GM10248 (cell line): ENCODE measurements at regions not wholly inside any gene's neighbourhood (a gene's known extent, or its start where the extent isn't known, plus 50 kb on each side); places are given as distances from the start of the nearest gene placed in this dataset.

Source experiments
- CTCF ChIA-PET: fragments of 300-600 bp; sonication (Branson Sonifier 250); formaldehyde crosslinking; extraction: SDS; loops from one replicate; lab custom pipeline; 2021; ENCODE audit warnings: antibody characterized with exemption; lab: Yijun Ruan, JAX
- POLR2A ChIA-PET: fragments of 350-650 bp; sonication (Branson Sonifier 250); formaldehyde crosslinking; extraction: SDS; loops from one replicate; lab custom pipeline; 2020; ENCODE audit warnings: antibody characterized with exemption; lab: Yijun Ruan, JAX
- DNase-seq: peaks from one replicate; pipeline ENCODE4 v3.0.0; 2012; ENCODE audit errors: extremely low spot score
- TF ChIP-seq, protein P1 (sequence below): IDR thresholded peaks from 2 replicates; pipeline ENCODE4 v1.5.1; 2012; ENCODE audit warnings: mild to moderate bottlenecking, low read depth; ENCODE audit errors: extremely low read depth, missing control alignments, control extremely low read depth

DNA sequence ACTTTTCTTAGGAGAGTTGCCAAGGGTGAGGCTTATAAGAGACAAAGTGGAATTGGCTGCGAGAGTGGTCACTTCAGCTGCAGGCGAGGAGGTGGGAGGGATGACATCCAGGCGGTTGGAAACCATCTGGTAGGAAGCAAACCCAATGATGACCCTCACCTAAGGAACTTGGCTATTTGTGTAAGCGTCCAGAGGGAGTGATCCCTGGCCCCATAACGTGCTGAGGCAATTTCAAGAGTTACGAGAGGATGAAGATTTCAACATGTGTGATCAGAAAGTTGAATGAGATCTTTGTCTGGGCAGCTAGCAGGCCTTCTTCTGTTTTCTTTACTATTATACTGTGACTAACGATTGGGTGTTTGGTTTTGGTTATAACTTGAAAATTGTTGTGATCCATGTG, 102.7 kb upstream of the VANGL1 start:
- CTCF ChIA-PET, result no interaction called here

DNA sequence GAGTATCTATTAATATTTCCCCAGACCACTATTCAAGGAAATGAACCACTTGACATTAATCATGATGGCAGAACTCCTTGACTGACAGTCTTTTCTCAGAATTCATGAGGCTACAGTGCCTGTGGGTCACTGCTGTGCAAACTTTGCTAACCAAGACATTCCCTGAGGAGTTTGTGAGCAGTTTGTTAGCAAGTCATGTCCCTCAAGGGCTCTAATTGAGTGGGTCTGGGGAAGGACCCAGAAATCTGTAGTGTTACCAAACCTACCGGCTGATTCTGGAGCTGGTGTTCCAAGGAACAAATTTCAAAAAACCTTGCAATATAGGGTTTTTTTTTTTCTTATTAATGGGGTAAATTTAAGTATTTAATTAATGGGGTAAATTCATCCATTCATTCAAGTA, 103.2 kb upstream of the VANGL1 start:
- no peak for DNase-seq
- CTCF ChIA-PET, result no interaction called here
- TF ChIP-seq, protein P1, sequence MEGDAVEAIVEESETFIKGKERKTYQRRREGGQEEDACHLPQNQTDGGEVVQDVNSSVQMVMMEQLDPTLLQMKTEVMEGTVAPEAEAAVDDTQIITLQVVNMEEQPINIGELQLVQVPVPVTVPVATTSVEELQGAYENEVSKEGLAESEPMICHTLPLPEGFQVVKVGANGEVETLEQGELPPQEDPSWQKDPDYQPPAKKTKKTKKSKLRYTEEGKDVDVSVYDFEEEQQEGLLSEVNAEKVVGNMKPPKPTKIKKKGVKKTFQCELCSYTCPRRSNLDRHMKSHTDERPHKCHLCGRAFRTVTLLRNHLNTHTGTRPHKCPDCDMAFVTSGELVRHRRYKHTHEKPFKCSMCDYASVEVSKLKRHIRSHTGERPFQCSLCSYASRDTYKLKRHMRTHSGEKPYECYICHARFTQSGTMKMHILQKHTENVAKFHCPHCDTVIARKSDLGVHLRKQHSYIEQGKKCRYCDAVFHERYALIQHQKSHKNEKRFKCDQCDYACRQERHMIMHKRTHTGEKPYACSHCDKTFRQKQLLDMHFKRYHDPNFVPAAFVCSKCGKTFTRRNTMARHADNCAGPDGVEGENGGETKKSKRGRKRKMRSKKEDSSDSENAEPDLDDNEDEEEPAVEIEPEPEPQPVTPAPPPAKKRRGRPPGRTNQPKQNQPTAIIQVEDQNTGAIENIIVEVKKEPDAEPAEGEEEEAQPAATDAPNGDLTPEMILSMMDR, result no peak
- POLR2A ChIA-PET, result no interaction called here

More for the DNA sequence above, 102.7 kb upstream of the VANGL1 start:
- no peak for DNase-seq
- TF ChIP-seq, protein P1, result no peak
- POLR2A ChIA-PET, result no interaction called here

DNA sequence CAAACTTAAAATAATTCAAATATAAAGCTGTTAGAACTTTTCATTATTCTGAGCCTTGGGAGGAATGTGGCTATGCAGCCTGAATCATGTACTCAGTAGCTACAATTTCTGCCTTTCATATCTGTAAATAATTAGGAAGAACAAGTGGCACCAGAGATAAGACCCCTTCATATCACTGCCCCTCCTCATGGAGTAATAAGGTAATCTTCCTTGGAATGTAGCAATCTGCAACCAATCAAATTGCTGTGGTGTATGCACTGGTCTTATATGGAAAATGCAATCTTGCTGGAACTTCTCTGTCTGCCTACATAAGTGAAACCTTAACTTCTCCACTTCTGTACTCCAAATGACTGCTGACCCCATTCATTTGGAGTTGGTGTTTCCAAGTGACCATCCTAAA, 104.4 kb upstream of the VANGL1 start:
- no peak for DNase-seq
- CTCF ChIA-PET, result interaction anchor here (1.0 kb wide), 1 partner anchor 14 kb away, joined by 3 read pairs; no protein-coding TSS in a partner anchor

DNA sequence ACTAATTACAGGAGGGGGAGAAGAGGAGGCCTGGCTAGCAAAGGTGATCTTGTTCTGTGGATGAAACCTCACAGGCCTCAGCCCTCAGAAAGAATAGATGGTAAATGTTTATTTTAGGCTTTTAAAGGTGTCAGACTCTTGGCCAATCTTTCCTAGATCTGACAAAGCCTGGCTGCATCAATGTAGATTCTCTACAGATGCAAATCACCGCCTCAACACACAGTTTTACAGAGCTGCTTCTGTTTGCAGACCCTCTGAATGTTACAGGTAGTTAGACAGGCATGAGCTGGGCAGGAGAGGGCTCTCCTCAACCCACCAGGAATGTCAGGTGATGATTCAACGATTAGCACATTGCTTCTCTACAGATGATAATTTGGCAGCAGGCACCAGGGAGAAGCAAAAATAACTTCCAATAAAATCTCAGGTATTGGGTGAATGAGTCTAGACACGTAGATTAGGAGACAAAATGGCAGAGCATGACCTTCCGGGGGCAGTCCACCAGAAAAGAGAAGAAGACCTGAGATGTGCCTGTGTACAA, 105.4 kb upstream of the VANGL1 start:
- TF ChIP-seq, protein P1, result no peak
- DNase-seq, result no peak
- POLR2A ChIA-PET, result no interaction called here
- CTCF ChIA-PET, result no interaction called here

More for the DNA sequence above, 104.4 kb upstream of the VANGL1 start:
- TF ChIP-seq, protein P1, result no peak
- POLR2A ChIA-PET, result no interaction called here

DNA sequence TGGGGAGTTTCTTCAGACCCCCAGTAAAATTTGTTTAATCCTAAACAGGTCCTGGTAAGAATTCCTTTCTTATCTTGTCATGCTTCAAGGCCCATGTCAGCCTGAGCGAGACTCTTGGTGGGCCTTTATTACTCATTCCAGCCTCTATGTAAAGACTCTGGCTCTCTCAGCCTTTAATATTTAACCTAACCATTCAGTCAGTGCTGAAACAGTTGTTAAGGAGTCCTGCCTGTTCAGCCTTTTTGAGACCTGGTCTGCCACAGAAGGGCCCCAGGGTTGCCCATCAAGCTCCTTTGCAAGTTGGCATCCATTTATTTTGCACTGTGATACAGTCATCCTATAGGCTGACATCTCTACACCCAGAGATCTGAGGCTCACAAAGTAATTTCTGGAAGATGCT, 107.7 kb upstream of the VANGL1 start:
- DNase-seq, result no peak
- CTCF ChIA-PET, result no interaction called here
- TF ChIP-seq, protein P1, result no peak
- POLR2A ChIA-PET, result no interaction called here

DNA sequence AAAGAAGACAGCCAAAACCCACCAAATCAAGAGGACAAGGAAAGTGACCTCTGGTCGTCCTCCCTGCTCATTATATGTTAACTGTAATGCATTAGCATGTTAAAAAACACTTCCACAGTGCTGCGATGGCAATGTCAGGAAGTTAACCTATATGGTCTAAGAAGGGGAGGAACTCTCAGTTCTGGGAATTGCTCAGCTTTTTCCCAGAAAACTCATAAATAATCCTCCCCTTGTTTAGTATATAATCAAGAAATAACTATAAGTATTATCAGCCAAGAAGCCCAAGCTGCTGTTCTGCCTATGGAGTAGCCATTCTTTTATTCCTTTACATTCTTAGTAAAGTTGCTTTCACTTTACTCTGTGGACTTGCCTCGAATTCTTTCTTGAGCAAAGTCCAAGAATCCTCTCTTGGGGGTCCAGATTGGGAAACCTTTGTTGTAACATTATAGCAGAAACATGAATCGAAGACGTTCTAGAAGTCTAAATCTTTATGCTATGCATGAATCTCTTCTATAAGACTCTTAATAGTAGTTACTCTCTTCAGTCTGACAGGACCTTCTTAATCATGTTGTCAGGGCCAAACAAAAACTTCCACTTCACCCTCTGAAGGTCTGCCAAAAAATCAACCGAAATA, 110.0 kb upstream of the VANGL1 start:
- TF ChIP-seq, protein P1, result no peak
- POLR2A ChIA-PET, result no interaction called here
- no peak for DNase-seq
- CTCF ChIA-PET, result no interaction called here
